ENCODE measurements at regions not wholly inside any gene's neighbourhood (a gene's known extent, or its start where the extent isn't known, plus 50 kb on each side); places are given as distances from the start of the nearest gene placed in this dataset.

- Histone ChIP-seq H3K27ac (no peak overlapping the region), H3K9me3 (no peaks in the 10 kb centered on the region), H3K4me3 (no peak overlapping the region), H3K36me3 (no peaks in the 10 kb centered on the region), H3K27me3 (no peaks in the 10 kb centered on the region), H3K4me1 (no peaks in the 10 kb centered on the region)
- no peak for TF ChIP-seq CTCF (IDR thresholded peaks at IDR 0.05)
- no peak for DNase-seq (ENCODE audit: low spot score)
Observed at GRCh38 chr6:67976486-67976885, 658.6 kb upstream of the ADGRB3 start.

GRCh38 chr6:67974931-67975330 is 660.2 kb upstream of the ADGRB3 start:
- DNase-seq (ENCODE audit: low spot score): no peak
- no peak for TF ChIP-seq CTCF (IDR thresholded peaks at IDR 0.05)

GRCh38 chr6:67971812-67972211 is 663.3 kb upstream of the ADGRB3 start:
- Histone ChIP-seq H3K4me3 (no peak overlapping the region), H3K27me3 (no peaks in the 10 kb centered on the region), H3K9me3 (no peaks in the 10 kb centered on the region), H3K27ac (no peak overlapping the region), H3K4me1 (no peaks in the 10 kb centered on the region), H3K36me3 (no peaks in the 10 kb centered on the region)
- no peak for DNase-seq (ENCODE audit: low spot score)
- no peak for TF ChIP-seq CTCF (IDR thresholded peaks at IDR 0.05)

More at GRCh38 chr6:67974931-67975330, 660.2 kb upstream of the ADGRB3 start:
- H3K27ac ChIP-seq: no peak overlapping the region
- no peaks in the 10 kb centered on the region for H3K4me1 ChIP-seq
- H3K36me3 ChIP-seq: no peaks in the 10 kb centered on the region
- no peak overlapping the region for H3K4me3 ChIP-seq
- H3K9me3 ChIP-seq: no peaks in the 10 kb centered on the region
- H3K27me3 ChIP-seq: no peaks in the 10 kb centered on the region

- no peak overlapping the region for H3K27ac ChIP-seq
- no peak overlapping the region for H3K4me3 ChIP-seq
- TF ChIP-seq CTCF (IDR thresholded peaks at IDR 0.05): no peak
- H3K4me1 ChIP-seq: no peaks in the 10 kb centered on the region
- H3K9me3 ChIP-seq: no peaks in the 10 kb centered on the region
- DNase-seq (ENCODE audit: low spot score): no peak
- no peaks in the 10 kb centered on the region for H3K36me3 ChIP-seq
- H3K27me3 ChIP-seq: no peaks in the 10 kb centered on the region
Observed at GRCh38 chr6:67966830-67967229, 668.3 kb upstream of the ADGRB3 start.

DNA sequence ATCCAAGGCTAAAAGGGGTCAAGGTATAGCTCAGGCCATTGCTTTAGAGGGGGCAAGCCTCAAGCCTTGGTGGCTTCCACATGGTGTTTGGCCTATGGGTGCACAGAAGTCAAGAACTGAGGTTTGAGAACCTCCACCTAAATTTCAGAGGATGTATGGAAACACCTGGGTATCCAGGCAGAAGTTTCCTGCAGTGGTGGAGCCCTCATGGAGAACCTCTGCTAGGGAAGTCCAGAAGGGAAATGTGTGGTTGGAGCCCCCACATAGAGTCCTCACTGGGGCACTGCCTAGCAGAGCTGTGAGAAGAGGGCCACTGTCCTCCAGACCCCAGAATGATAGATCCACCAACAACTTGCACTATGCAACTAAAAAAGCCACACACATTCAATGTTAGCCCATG is 678.7 kb upstream of the ADGRB3 start:
- Histone ChIP-seq H3K27ac (no peak overlapping the region), H3K36me3 (no peaks in the 10 kb centered on the region), H3K9me3 (no peaks in the 10 kb centered on the region), H3K4me1 (no peaks in the 10 kb centered on the region), H3K4me3 (no peak overlapping the region), H3K27me3 (no peaks in the 10 kb centered on the region)
- TF ChIP-seq CTCF (IDR thresholded peaks at IDR 0.05): no peak
- DNase-seq (ENCODE audit: low spot score): no peak

DNA sequence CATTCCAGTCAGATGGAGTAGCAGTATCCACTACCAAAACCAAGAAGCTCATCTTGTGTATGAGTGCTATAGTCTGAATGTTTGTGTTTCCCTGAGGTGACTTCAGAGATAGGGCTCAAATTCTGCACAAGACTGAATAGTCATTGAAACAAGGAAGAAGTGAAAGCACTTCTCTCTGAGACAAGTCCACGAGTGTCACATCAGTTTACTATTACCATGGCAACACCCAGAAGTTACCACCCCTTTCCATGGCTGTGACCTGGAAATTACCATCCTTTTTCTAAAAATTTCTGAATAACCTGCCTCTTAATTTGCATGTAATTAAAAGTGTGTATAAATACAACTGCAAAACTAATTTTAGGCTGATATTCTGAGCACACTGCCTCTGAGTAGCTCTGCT is 682.1 kb upstream of the ADGRB3 start:
- Histone ChIP-seq H3K4me1 (no peaks in the 10 kb centered on the region), H3K27ac (no peak overlapping the region), H3K36me3 (no peaks in the 10 kb centered on the region), H3K4me3 (no peak overlapping the region), H3K27me3 (no peaks in the 10 kb centered on the region), H3K9me3 (no peaks in the 10 kb centered on the region)
- no peak for TF ChIP-seq CTCF (IDR thresholded peaks at IDR 0.05)
- no peak for DNase-seq (ENCODE audit: low spot score)

All from right atrium auricular region (tissue), 2 donors.